KOPT-K1 (cell line): ENCODE measurements at regions not wholly inside any gene's neighbourhood (a gene's known extent, or its start where the extent isn't known, plus 50 kb on each side); places are given as distances from the start of the nearest gene placed in this dataset.

Experiments used
- H3K27ac ChIP-seq: fragments of 200-600 bp; sonication (generic); 2 replicates; pipeline ENCODE4 v1.5.1; 2016; ENCODE audit warnings: antibody characterized with exemption, mild to moderate bottlenecking, low read depth, low read length; ENCODE audit not compliant: poor library complexity, severe bottlenecking
- H3K36me3 ChIP-seq: fragments of 200-600 bp; sonication (generic); 2 replicates; pipeline ENCODE4 v1.5.1; 2017; ENCODE audit warnings: antibody characterized with exemption, mild to moderate bottlenecking, low read length, moderate library complexity; ENCODE audit not compliant: insufficient read depth
- H3K9me3 ChIP-seq: fragments of 200-600 bp; sonication (generic); 2 replicates; pipeline ENCODE4 v1.5.1; 2017; ENCODE audit warnings: antibody characterized with exemption, low read length, mild to moderate bottlenecking; ENCODE audit not compliant: insufficient read depth, poor library complexity, severe bottlenecking

DNA sequence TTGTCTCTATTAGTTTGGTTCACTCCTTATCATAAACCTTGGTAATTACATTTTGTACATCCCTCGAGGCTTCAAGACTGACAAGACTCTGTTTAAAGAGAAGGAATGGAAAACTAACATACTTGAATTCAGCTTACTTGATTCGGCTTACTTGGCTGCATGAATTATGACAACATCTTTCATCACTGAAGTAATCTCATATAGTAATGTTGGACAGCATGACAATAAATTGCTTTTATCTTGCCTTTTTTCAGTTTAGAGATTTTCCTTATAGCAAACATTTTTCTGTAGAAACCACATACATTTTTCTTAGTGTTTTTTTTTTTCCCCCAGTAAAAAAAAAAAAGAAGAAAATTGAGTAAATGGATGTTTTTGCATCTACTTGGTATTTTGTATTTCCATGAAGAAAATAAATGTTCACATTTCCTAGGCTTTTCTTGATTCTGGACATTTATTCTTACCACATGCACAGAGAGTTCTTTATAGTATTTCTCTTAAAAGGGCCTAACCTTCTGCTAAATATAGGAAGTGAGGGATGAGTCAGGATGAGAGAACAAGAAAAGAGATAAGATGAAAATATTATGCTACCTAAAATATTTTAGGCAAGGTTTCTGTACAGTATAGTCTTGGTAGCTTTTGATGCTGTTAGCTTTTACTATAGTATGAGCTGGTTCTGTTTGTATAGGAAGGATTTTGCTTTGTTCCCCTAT, 101.0 kb upstream of the HDGFL1 start:
- H3K27ac ChIP-seq, result no peak overlapping the region
- H3K9me3 ChIP-seq, result no peaks in the 10 kb centered on the region
- H3K36me3 ChIP-seq, result no peaks in the 10 kb centered on the region

DNA sequence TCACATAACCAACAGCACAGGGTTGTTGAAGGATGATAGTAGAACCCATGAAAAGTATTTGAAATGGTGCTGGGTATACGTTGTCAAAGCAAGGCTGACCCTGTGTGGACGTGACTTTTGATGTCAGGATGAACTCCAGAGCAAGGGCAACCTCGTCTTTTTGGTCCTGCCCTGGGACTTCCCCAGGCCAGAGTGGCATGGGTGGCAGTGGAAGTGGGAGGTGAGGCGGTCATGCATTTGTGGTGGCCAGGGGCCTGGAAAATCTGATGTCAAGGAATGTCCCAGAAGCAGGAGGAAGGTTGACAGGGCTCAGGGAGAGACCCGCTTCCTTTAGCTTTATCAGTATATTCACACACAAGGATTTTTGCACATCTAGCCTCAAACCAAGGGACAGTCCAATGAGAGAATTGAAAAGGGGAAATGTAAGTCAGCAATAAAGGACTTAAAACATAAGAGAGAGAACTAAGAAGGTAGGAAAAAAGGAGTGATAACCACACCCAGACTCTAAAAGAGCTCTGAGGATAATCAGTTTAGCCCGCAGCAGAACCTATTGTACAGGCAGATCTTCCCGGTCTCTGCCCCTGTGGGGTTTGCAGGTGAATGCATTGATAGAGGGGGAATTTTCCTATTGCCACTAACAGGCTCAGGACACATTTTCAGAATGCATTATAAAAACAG, 98.8 kb upstream of the HDGFL1 start:
- Histone ChIP-seq H3K27ac (no peak overlapping the region), H3K9me3 (no peaks in the 10 kb centered on the region), H3K36me3 (no peaks in the 10 kb centered on the region)

DNA sequence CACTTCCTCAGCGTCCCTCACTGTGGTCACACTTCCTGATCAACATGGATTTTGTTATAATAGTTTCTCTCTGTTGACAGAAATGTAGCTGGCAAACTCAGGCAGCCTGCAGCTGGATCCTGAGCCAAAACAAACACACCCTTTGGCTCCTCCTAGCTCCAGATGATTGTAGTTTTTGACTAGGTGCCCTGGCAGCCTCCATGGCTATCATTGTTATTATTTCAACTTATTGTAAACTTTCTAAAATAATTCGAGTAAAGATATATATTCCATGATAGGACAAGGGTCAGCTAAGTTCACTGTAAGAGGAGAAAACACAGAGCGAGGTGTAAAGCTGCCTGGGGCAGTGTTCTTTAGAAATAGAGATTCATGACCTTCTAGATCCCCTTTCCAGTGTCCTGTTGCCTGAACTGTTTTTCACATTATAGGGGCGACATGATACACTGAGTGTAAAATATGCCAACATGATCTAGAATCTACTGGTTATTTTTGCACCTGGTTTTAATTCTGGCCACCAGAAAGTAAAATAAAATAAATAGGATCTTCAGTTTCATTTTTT, 98.2 kb upstream of the HDGFL1 start:
- Histone ChIP-seq H3K9me3 (no peaks in the 10 kb centered on the region), H3K36me3 (no peaks in the 10 kb centered on the region), H3K27ac (no peak overlapping the region)

DNA sequence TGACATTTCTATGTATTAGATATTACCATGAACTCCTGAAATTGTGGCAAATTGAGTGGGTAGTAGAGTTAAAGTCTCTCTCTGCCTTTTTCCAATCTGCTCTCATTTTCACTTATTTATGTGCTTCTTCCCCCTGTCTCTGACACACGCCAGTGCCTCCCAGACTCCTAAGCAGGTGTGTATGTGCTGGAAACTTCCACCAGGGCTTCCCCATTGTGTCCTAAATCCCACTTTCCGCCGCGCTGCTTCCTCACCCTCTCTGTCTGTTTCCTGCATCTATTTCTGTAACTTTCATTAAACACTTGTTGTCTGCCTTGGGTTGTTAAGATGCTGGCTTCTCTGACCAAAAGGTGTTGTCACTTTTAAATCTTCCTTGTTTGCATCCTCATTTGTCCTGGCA, 97.6 kb upstream of the HDGFL1 start:
- H3K36me3 ChIP-seq, result no peaks in the 10 kb centered on the region
- H3K9me3 ChIP-seq, result no peaks in the 10 kb centered on the region
- H3K27ac ChIP-seq, result no peak overlapping the region

DNA sequence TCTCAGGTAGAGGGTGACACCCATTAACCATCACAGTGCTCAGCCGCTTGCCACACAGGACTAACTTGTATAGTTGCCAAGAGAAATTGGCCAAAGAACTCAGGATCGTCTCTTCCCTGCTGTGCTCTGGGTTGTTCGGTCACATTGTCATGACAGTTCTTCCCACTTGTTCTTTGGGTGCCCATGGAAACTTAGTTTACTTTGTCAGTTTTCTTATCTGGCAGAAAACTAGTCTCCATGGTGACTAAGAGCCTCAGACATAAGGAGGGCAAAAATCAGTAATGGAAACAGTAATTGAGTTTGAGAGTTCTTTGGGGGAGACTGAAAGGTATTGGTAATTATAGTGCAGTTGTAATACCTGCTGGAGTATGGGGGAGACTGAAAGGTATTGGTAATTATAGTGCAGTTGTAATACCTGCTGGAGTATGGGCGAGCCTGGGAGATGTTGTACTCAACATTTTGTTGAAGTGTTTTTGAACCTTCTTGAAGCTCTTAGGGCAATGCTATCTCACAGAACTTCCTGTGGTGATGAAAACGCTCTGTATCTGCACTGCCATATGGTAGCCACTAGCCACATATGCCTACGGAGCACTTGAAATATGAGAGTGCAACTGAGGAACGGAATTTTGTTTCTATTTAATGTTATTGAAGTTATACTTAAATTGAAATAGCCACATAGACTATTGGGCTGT, 95.2 kb upstream of the HDGFL1 start:
- no peak overlapping the region for H3K27ac ChIP-seq
- no peaks in the 10 kb centered on the region for H3K9me3 ChIP-seq
- H3K36me3 ChIP-seq, result no peaks in the 10 kb centered on the region

DNA sequence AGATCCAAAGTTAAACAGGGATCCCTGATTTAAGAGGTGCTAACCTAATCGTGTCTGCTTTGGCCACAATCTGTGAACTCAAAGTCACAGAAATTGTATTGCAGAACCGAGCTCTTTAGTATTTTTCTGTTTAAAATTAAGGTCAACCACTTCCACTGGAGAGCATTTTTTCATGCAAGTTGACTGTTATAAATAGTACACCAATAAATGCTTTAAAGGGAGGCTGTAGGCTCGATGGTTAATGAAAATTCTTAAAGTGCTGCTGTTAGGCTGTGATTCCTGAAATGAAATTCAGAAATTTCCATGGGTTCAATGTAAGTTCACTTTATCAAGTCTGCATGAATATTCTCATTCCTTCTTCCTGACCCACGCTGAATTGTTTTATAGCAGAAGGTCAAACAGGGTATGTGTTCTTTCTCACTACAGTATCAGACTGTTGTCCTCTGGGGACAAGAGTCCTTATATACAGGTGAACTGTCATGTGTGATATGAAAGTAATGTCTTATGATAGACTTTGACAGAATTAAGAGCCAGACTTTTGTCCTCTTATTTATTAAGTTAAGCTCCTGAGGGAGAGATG, 92.5 kb upstream of the HDGFL1 start:
- Histone ChIP-seq H3K9me3 (no peaks in the 10 kb centered on the region), H3K27ac (no peak overlapping the region), H3K36me3 (no peaks in the 10 kb centered on the region)

DNA sequence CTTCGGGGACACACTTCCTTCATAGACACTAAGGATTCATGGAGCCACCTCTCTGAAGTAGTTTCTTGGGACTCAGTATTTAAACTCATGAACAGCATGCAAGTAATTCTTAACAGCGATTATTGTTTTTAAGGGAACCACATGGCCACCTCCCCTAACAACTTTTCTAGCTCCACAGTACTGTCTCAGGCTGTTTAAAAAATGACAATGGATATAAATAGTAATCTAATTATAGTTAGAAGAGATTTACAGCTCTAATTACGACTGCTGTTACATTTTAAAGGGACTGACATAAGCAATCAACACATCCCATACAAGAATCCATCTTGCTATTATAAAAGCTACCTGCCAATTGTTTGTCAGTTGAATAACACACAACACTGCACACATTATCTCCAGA, 72.1 kb upstream of the HDGFL1 start:
- Histone ChIP-seq H3K9me3 (no peaks in the 10 kb centered on the region), H3K27ac (no peak overlapping the region), H3K36me3 (no peaks in the 10 kb centered on the region)

DNA sequence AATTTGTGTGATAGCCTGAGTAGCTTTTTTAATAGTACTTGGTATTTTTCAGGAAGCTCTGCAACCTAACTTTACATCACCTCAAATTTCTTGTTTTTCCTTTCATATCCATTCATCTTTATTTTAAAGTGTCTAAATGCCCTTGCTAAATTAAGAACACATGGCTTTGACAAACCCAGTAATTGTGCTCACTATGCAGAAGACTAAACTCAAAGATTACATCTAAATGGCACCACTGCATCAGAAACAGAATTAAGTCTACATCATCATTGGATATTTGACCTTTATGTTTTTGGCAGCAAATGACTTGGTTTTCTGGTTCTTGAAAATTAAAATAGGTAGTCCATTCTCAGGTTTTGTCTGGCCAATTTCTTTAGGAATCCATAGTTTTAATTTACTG, 69.6 kb upstream of the HDGFL1 start:
- no peaks in the 10 kb centered on the region for H3K36me3 ChIP-seq
- no peak overlapping the region for H3K27ac ChIP-seq
- no peaks in the 10 kb centered on the region for H3K9me3 ChIP-seq

DNA sequence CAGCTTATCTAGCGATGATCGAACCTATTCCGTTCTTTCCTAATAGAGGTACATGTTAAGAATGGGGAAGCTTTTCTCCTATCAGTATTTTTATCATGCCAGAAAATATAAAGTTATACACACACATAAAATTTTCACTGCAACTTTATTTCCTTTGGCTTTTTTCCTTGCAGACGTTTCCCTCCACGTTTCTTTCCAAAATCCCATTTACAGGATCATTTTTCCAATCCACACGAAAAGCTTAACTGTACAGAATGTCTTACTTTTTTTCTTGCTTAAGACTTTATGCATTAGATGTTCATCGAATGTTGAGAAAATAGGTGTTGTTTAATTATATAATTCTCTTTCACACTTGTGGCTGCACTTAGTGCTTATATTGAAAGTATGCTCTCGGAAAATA, 62.9 kb upstream of the HDGFL1 start:
- H3K9me3 ChIP-seq, result no peaks in the 10 kb centered on the region
- H3K27ac ChIP-seq, result no peak overlapping the region
- H3K36me3 ChIP-seq, result no peaks in the 10 kb centered on the region

DNA sequence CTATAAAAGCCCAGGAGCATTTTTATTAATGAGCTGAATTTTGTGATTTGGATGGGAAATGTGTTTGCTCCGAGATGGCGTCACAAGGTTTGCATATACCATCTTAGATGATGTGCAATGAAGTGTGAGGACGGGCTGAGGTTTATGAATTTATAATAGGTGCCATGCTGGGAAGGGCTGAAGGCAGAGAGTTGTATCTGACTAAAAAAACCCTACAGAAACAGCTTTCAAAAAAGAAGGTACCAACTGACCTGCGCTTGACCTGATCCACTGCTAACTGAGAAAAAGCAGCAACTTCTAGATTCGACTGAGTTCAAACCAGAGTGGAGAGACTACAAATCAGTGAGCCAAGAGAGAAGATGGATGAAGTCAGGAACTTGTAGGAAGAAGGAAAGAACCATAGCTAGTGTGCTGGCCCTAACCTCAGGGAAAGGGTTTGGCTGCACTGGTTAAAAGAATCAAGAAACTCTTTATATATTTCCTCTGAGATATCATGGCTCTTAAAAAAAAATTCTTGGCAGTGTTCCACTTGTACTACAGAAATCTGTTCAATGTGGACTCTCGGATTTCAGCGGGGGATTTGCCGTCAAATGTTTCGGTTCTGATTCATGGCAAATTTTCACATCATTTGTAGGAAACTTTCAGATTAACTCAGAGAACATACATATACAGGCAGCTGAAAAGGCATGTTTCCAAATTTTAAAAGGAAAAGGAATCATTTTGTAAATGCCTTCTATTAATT, 56.5 kb upstream of the HDGFL1 start:
- no peaks in the 10 kb centered on the region for H3K36me3 ChIP-seq

DNA sequence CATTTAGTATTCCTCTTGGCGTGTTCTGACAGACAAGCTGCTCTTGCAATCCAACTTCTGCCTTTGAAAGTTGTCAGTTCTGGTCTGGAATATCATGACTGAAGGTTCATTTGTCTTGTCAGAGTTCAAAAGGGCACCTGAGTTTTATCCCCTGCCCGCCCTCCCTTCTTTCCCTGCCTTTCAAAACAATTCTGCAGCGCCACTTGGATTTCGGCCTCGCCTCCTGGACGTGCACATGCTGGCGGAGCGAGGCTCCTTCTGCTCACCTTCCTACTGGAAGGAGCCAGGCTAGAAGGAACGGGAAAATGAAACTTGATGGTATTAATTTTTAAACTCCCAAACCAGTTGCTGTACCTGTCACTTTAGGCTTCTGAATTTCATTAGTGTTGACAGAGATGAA, 55.7 kb upstream of the HDGFL1 start:
- Histone ChIP-seq H3K9me3 (no peaks in the 10 kb centered on the region), H3K27ac (no peak overlapping the region)

More for the DNA sequence above, 56.5 kb upstream of the HDGFL1 start:
- H3K9me3 ChIP-seq, result no peaks in the 10 kb centered on the region
- no peak overlapping the region for H3K27ac ChIP-seq

DNA sequence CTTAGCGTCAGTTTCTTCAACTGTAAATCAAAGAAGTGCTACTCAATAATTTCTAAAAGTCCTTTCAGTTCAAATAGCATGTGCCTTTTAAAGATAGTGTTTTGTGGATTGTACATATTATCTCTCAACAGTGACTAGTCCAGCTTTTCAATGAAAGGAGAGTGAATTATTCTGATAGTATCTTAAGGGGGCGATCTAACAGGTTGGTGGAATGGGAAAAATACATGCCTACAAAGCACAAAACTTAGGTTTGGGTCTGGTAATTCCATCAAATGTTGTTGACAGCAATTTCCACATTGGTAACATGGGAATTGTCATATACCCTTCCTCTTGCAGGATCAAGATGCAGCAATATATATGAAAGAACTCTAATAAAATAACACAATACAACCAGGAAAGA, 50.1 kb upstream of the HDGFL1 start:
- H3K9me3 ChIP-seq, result no peaks in the 10 kb centered on the region
- no peaks in the 10 kb centered on the region for H3K36me3 ChIP-seq
- H3K27ac ChIP-seq, result no peak overlapping the region

More for the DNA sequence above, 55.7 kb upstream of the HDGFL1 start:
- H3K36me3 ChIP-seq, result no peaks in the 10 kb centered on the region
